ENCODE measurements at regions not wholly inside any gene's neighbourhood (a gene's known extent, or its start where the extent isn't known, plus 50 kb on each side); places are given as distances from the start of the nearest gene placed in this dataset.

- no TSS peak for BruUV-seq (replicated peaks)
- H2AFZ ChIP-seq = no peak overlapping the region
- H4K20me1 ChIP-seq (ENCODE audit: insufficient read depth) = no peaks in the 10 kb centered on the region
- H3K4me1 ChIP-seq (replicated peaks; ENCODE audit: insufficient read depth) = no peaks in the 10 kb centered on the region
- CTCF ChIA-PET = no interaction called here
- POLR2A ChIA-PET (ENCODE audit: unreplicated experiment) = no interaction called here
- no peak overlapping the region for H3K4me2 ChIP-seq
- no peak overlapping the region for H3K27ac ChIP-seq
- H3K9me3 ChIP-seq (ENCODE audit: insufficient read depth, low read depth) = no peaks in the 10 kb centered on the region
- TF ChIP-seq CTCF (conservative IDR thresholded peaks at IDR 0.05) = no peak
- TF ChIP-seq EZH2 (IDR thresholded peaks at IDR 0.05; ENCODE audit: low read depth) = no peak
- no peaks in the 10 kb centered on the region for H3F3A ChIP-seq (ENCODE audit: insufficient read depth, low read depth)
- H3K4me3 ChIP-seq = no peak overlapping the region
- no peaks in the 10 kb centered on the region for H3K79me2 ChIP-seq (ENCODE audit: low read depth)
- H3K27me3 ChIP-seq (ENCODE audit: insufficient read depth, low read depth) = peaks cover 100% of the 10 kb centered on the region
- intact Hi-C loops (cut with micrococcal nuclease; ENCODE audit: unreplicated experiment) = no loop called here
- no peak for DNase-seq
- no peaks in the 10 kb centered on the region for H3K9me2 ChIP-seq (ENCODE audit: insufficient read depth)
- H3K36me3 ChIP-seq (ENCODE audit: low read depth) = no peaks in the 10 kb centered on the region
Observed at GRCh38 chr14:76320486-76320885, 55.5 kb upstream of the ESRRB start.

GRCh38 chr14:76320975-76321374 lies 55.0 kb upstream of the ESRRB start:
- no peaks in the 10 kb centered on the region for H3K9me2 ChIP-seq (ENCODE audit: insufficient read depth)
- TF ChIP-seq EZH2 (IDR thresholded peaks at IDR 0.05; ENCODE audit: low read depth) (peak; percentile 95; the same call in 1 of the 2 replicates), CTCF (conservative IDR thresholded peaks at IDR 0.05) (no peak)
- H4K20me1 ChIP-seq (ENCODE audit: insufficient read depth) = no peaks in the 10 kb centered on the region
- no peaks in the 10 kb centered on the region for H3K79me2 ChIP-seq (ENCODE audit: low read depth)
- H3K27ac ChIP-seq = no peak overlapping the region
- no peaks in the 10 kb centered on the region for H3K9me3 ChIP-seq (ENCODE audit: insufficient read depth, low read depth)
- ChIA-PET CTCF (no interaction called here), POLR2A (ENCODE audit: unreplicated experiment) (no interaction called here)
- DNase-seq = no peak
- no peaks in the 10 kb centered on the region for H3K36me3 ChIP-seq (ENCODE audit: low read depth)
- H3F3A ChIP-seq (ENCODE audit: insufficient read depth, low read depth) = no peaks in the 10 kb centered on the region
- intact Hi-C loops (cut with micrococcal nuclease; ENCODE audit: unreplicated experiment) = no loop called here
- no peak overlapping the region for H3K4me3 ChIP-seq
- no peaks in the 10 kb centered on the region for H3K4me1 ChIP-seq (replicated peaks; ENCODE audit: insufficient read depth)
- peaks cover 100% of the 10 kb centered on the region for H3K27me3 ChIP-seq (ENCODE audit: insufficient read depth, low read depth)
- no peak overlapping the region for H2AFZ ChIP-seq
- H3K4me2 ChIP-seq = no peak overlapping the region
- BruUV-seq (replicated peaks) = no TSS peak

GRCh38 chr14:76322594-76323220 lies 53.2 kb upstream of the ESRRB start:
- H4K20me1 ChIP-seq (ENCODE audit: insufficient read depth) = no peaks in the 10 kb centered on the region
- POLR2A ChIA-PET (ENCODE audit: unreplicated experiment) = no interaction called here
- H3K4me1 ChIP-seq (replicated peaks; ENCODE audit: insufficient read depth) = no peaks in the 10 kb centered on the region
- no peaks in the 10 kb centered on the region for H3K9me3 ChIP-seq (ENCODE audit: insufficient read depth, low read depth)
- H3K4me2 ChIP-seq = no peak overlapping the region
- DNase-seq = no peak
- no peaks in the 10 kb centered on the region for H3F3A ChIP-seq (ENCODE audit: insufficient read depth, low read depth)
- H3K9me2 ChIP-seq (ENCODE audit: insufficient read depth) = no peaks in the 10 kb centered on the region
- no peak overlapping the region for H3K4me3 ChIP-seq
- H3K79me2 ChIP-seq (ENCODE audit: low read depth) = no peaks in the 10 kb centered on the region
- CTCF ChIA-PET = no interaction called here
- intact Hi-C loops (cut with micrococcal nuclease; ENCODE audit: unreplicated experiment) = no loop called here
- H3K27ac ChIP-seq = no peak overlapping the region
- H3K36me3 ChIP-seq (ENCODE audit: low read depth) = no peaks in the 10 kb centered on the region
- BruUV-seq (replicated peaks) = no TSS peak
- TF ChIP-seq EZH2 (IDR thresholded peaks at IDR 0.05; ENCODE audit: low read depth) (no peak), CTCF (conservative IDR thresholded peaks at IDR 0.05) (no peak)
- H2AFZ ChIP-seq = no peak overlapping the region
- H3K27me3 ChIP-seq (ENCODE audit: insufficient read depth, low read depth) = peaks cover 100% of the 10 kb centered on the region

Data from PC-9 (cell line).